NB4 (cell line): ENCODE measurements at regions not wholly inside any gene's neighbourhood (a gene's known extent, or its start where the extent isn't known, plus 50 kb on each side); places are given as distances from the start of the nearest gene placed in this dataset.

ENCODE experiments used
- DNase-seq: peaks from one replicate; pipeline ENCODE4 v3.0.0; 2010; ENCODE audit warnings: low read depth
- H3K4me3 ChIP-seq: one replicate; pipeline ENCODE4 v1.5.1; 2011; ENCODE audit warnings: mild to moderate bottlenecking, low read depth, low read length, moderate library complexity
- MYC ChIP-seq: IDR thresholded peaks from 2 replicates; pipeline ENCODE4 v1.6.1; 2011; ENCODE audit warnings: low read depth, low read length
- POLR2A ChIP-seq: IDR thresholded peaks from 2 replicates; pipeline ENCODE4 v1.6.1; 2011; ENCODE audit warnings: mild to moderate bottlenecking; ENCODE audit not compliant: insufficient read length; ENCODE audit errors: extremely low read depth
- TF ChIP-seq, protein P1 (sequence below): IDR thresholded peaks from one replicate; pipeline ENCODE4 v1.5.1; 2012; ENCODE audit warnings: low read depth, low read length
- TF ChIP-seq, protein P2 (sequence below): IDR thresholded peaks from 2 replicates; pipeline ENCODE4 v1.6.1; 2011; ENCODE audit warnings: low read depth, low read length

- TF ChIP-seq, protein P1, sequence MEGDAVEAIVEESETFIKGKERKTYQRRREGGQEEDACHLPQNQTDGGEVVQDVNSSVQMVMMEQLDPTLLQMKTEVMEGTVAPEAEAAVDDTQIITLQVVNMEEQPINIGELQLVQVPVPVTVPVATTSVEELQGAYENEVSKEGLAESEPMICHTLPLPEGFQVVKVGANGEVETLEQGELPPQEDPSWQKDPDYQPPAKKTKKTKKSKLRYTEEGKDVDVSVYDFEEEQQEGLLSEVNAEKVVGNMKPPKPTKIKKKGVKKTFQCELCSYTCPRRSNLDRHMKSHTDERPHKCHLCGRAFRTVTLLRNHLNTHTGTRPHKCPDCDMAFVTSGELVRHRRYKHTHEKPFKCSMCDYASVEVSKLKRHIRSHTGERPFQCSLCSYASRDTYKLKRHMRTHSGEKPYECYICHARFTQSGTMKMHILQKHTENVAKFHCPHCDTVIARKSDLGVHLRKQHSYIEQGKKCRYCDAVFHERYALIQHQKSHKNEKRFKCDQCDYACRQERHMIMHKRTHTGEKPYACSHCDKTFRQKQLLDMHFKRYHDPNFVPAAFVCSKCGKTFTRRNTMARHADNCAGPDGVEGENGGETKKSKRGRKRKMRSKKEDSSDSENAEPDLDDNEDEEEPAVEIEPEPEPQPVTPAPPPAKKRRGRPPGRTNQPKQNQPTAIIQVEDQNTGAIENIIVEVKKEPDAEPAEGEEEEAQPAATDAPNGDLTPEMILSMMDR = no peak
- TF ChIP-seq MYC = no peak
- no peak overlapping the region for H3K4me3 ChIP-seq
- no peak for DNase-seq
Observed at GRCh38 chr3:181050738-181051137, 61.2 kb upstream of the DNAJC19 start.

DNA sequence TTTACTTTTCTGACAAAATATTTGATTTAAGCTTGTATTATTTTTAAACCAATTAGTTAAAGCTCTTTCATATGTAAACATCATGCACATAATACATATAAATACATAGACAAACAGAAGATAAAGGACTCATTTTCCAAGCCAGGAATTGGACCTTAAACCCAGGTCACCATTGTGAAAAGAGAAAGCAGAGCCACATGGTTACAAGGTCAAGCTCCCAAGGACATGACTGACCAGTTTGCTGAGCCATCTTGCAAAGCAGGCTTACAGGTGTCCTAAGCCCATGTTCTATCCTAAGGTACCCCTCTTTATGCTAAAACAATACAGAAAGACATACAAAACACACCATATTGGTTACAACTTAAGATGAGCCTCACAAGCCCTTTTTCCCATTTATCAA, 50.5 kb upstream of the DNAJC19 start:
- no peak for DNase-seq
- TF ChIP-seq POLR2A (no peak), MYC (no peak)
- TF ChIP-seq, protein P1 = no peak
- TF ChIP-seq, protein P2, sequence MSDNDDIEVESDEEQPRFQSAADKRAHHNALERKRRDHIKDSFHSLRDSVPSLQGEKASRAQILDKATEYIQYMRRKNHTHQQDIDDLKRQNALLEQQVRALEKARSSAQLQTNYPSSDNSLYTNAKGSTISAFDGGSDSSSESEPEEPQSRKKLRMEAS = no peak
- H3K4me3 ChIP-seq = no peak overlapping the region
